LNCaP clone FGC (cell line): ENCODE measurements at regions not wholly inside any gene's neighbourhood (a gene's known extent, or its start where the extent isn't known, plus 50 kb on each side); places are given as distances from the start of the nearest gene placed in this dataset.
"Not testable (repeated sequence)": the region's sequence is repeated elsewhere in the genome, so short reads cannot be mapped to it uniquely, and the experiment has no call there.

ENCODE experiments used
- DNase-seq: peaks from one replicate; pipeline ENCODE4 v3.0.0-alpha.2; 2011; ENCODE audit warnings: low read depth
- H3K4me3 ChIP-seq: 2 replicates; pipeline ENCODE4 v1.5.1; 2011; ENCODE audit warnings: mild to moderate bottlenecking, low read depth, low read length, control low read depth
- TF ChIP-seq, protein P1 (sequence below): IDR thresholded peaks from 2 replicates; pipeline ENCODE4 v1.5.1; 2012; ENCODE audit warnings: mild to moderate bottlenecking; ENCODE audit not compliant: control insufficient read depth, insufficient read depth; ENCODE audit errors: extremely low read depth

DNA sequence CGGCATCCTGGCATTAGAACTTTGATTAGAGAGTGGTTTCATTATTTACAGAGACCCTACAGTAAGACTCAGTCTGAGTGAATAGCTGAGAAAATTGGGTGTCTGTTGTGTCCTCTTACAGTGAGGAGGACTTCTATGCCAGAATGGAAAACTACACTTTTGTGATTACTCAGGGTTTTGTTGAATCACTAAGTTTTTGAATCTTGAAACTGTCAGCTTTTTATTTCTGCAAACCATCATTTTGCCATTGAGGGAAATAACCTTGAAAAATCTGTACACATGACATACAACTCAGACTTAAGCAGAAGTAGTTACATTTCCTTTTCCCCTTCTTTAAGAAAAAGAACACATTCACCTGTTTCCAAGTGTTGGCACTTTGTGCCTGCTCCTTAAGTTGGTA lies 117.6 kb upstream of the RASGEF1B start:
- TF ChIP-seq, protein P1, sequence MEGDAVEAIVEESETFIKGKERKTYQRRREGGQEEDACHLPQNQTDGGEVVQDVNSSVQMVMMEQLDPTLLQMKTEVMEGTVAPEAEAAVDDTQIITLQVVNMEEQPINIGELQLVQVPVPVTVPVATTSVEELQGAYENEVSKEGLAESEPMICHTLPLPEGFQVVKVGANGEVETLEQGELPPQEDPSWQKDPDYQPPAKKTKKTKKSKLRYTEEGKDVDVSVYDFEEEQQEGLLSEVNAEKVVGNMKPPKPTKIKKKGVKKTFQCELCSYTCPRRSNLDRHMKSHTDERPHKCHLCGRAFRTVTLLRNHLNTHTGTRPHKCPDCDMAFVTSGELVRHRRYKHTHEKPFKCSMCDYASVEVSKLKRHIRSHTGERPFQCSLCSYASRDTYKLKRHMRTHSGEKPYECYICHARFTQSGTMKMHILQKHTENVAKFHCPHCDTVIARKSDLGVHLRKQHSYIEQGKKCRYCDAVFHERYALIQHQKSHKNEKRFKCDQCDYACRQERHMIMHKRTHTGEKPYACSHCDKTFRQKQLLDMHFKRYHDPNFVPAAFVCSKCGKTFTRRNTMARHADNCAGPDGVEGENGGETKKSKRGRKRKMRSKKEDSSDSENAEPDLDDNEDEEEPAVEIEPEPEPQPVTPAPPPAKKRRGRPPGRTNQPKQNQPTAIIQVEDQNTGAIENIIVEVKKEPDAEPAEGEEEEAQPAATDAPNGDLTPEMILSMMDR, result no peak
- no peak overlapping the region for H3K4me3 ChIP-seq
- no peak for DNase-seq

DNA sequence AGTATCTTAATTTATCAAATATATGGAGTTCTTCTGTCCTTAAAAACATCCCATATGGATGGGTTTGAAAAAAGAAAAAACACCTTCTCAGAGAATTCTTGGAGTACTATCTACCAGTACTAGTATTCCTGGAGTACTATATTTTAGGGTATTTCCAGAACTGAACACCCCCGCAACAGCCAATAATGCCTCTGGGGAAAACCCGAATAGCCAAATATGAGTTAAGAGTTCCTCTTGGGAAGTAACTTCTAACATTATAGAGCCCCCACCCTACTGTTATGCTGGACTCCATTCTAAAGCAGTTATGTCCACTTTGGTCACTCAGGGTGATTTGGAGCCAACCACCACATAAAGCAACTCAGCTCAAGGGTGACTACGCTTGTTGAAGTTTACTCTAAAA lies 115.0 kb upstream of the RASGEF1B start:
- TF ChIP-seq, protein P1, result no peak
- no peak for DNase-seq
- no peak overlapping the region for H3K4me3 ChIP-seq

DNA sequence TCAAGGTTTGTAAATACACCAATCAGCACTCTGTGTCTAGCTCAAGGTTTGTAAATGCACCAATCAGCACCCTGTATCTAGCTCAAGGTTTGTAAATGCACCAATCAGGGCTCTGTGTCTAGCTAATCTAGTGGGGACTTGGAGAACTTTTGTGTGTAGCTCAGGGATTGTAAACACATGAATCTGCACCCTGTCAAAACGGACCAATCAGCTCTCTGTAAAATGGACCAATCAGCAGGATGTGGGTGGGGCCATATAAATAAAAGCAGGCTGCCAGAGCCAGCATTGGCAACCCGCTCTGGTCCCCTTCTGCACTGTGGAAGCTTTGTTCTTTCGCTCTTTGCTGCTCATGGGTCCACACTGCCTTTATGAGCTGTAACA lies 109.3 kb upstream of the RASGEF1B start:
- DNase-seq, H3K4me3 ChIP-seq: not testable (repeated sequence)

DNA sequence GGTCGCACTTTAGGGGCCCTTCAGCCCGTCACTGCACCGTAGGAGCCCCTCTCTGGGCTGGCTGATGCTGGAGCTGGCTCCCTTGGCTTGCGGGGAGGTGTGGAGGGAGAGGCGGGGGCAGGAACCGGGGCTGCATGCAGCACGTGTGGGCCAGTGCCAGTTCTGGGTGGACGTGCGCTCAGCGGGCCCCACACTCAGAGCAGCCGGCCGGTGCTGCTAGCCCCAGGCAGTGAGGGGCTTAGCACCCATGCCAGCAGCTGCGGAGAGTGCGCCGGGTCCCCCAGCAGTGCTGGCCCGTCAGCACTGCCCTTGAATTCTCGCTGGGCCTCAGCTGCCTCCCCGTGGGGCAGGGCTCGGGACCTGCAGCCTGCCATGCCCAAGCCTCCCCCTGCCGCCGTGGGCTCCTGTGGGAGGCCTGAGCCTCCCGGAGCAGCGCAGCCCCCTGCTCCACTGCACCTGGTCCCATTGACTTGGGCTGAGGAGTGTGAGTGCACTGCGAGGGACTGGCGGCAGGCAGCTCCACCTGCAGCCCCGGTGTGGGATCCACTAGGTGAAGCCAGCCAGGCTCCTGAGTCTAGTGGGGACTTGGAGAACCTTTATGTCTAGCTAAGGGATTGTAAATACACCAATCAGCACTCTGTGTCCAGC lies 108.8 kb upstream of the RASGEF1B start:
- TF ChIP-seq, protein P1, result no peak
- no peak for DNase-seq
- no peak overlapping the region for H3K4me3 ChIP-seq

DNA sequence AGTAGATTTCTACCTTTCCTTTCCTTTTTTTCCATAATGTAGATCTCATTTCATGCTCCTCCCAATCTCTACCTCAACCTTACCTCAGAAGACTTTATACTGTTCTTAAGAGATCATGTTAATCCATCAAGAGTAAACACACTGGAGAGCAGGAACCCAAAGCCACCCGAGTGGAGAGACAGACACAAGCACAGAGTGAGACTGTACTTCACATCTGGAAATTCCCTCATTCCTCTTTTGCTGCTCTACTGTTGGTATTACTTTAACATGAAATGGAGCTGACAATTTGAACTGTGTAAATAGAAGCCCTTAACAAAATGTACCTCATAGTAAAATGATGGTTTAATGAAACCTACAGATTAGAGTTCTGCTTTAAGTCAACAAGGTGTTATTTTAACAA lies 105.7 kb upstream of the RASGEF1B start:
- no peak overlapping the region for H3K4me3 ChIP-seq
- DNase-seq, result no peak
- TF ChIP-seq, protein P1, result no peak

DNA sequence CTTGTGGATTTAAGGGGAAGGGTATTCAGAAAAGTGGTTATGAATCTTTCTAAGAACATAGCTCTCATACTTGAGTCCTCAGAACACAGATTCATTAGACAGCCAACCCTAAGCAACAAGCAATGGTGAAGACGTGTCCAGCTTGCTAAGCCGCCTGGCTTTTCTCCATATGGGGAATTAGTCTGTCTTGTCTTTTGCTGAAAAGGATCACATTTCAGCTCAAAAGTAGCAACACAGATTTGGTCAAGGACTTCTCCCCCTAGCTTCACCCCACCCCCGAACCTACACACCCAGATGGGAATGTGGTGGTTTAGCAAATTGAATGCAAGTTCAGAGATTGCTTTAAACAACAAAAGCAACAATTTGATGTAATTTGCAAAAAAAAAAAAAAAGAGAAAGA lies 103.3 kb upstream of the RASGEF1B start:
- TF ChIP-seq, protein P1, result no peak
- H3K4me3 ChIP-seq, result no peak overlapping the region
- DNase-seq, result no peak

DNA sequence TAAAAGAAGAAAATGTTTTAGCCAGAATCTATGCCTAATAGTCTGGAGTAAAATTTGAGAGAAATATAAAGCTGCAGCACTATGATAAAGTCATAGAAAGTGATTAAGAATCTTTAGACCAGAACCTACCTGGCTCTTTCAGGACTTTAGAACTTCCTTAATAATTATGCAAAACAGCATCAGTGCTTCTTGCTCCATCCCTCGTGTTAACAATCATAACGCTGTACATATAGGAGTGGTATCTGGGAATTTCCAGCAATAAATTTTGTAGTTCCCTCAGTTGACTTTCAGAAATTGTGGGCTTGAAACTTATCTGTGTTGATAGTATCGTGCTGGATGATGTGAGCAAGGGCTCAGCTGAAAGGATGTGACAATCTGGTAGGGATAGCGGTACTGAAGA lies 102.1 kb upstream of the RASGEF1B start:
- TF ChIP-seq, protein P1, result no peak
- H3K4me3 ChIP-seq, result no peak overlapping the region
- no peak for DNase-seq
